COLO668 (cell line): ENCODE measurements at regions not wholly inside any gene's neighbourhood (a gene's known extent, or its start where the extent isn't known, plus 50 kb on each side); places are given as distances from the start of the nearest gene placed in this dataset.

ENCODE experiments used
- DNase-seq: peaks from one replicate; lab custom pipeline; 2025; ENCODE audit not compliant: unreplicated experiment; lab: John Stamatoyannopoulos, UW

GRCh38 chr10:78756604-78757343, 312.0 kb upstream of the ZMIZ1 start:
- peak; percentile 6 for DNase-seq

GRCh38 chr10:78757344-78757925, 311.3 kb upstream of the ZMIZ1 start:
- DNase-seq: no peak

- no peak for DNase-seq
Observed at GRCh38 chr10:78758176-78758575, 310.6 kb upstream of the ZMIZ1 start.

- no peak for DNase-seq
Observed at GRCh38 chr10:78759456-78760120, 309.2 kb upstream of the ZMIZ1 start.

- no peak for DNase-seq
Observed at GRCh38 chr10:78760463-78761310, 308.1 kb upstream of the ZMIZ1 start.

GRCh38 chr10:78761311-78761781, 307.4 kb upstream of the ZMIZ1 start:
- no peak for DNase-seq

GRCh38 chr10:78762086-78762630, 306.6 kb upstream of the ZMIZ1 start:
- DNase-seq: no peak

- DNase-seq: no peak
Observed at GRCh38 chr10:78763234-78763633, 305.5 kb upstream of the ZMIZ1 start.

GRCh38 chr10:78763651-78764395, 304.9 kb upstream of the ZMIZ1 start:
- no peak for DNase-seq

- no peak for DNase-seq
Observed at GRCh38 chr10:78764436-78764835, 304.3 kb upstream of the ZMIZ1 start.

GRCh38 chr10:78764846-78765430, 303.8 kb upstream of the ZMIZ1 start:
- no peak for DNase-seq

GRCh38 chr10:78765726-78766335, 302.9 kb upstream of the ZMIZ1 start:
- no peak for DNase-seq

GRCh38 chr10:78766603-78767002, 302.2 kb upstream of the ZMIZ1 start:
- DNase-seq: no peak

GRCh38 chr10:78768041-78768835, 300.5 kb upstream of the ZMIZ1 start:
- DNase-seq: no peak

GRCh38 chr10:78768876-78769275, 299.9 kb upstream of the ZMIZ1 start:
- no peak for DNase-seq

GRCh38 chr10:78769526-78769925, 299.2 kb upstream of the ZMIZ1 start:
- DNase-seq: no peak

- no peak for DNase-seq
Observed at GRCh38 chr10:78770167-78771090, 298.3 kb upstream of the ZMIZ1 start.

GRCh38 chr10:78771260-78771659, 297.5 kb upstream of the ZMIZ1 start:
- no peak for DNase-seq
